GM18873 (cell line): ENCODE measurements at regions not wholly inside any gene's neighbourhood (a gene's known extent, or its start where the extent isn't known, plus 50 kb on each side); places are given as distances from the start of the nearest gene placed in this dataset.
"Not testable (repeated sequence)": the region's sequence is repeated elsewhere in the genome, so short reads cannot be mapped to it uniquely, and the experiment has no call there.

Experiments
- ATAC-seq: cut with Tn5 transposase; IDR thresholded peaks from one replicate; pipeline ENCODE4 v1.9.1; 2021; ENCODE audit warnings: mild to moderate bottlenecking, moderate library complexity, moderate number of reproducible peaks; ENCODE audit not compliant: unreplicated experiment, low FRiP score

DNA sequence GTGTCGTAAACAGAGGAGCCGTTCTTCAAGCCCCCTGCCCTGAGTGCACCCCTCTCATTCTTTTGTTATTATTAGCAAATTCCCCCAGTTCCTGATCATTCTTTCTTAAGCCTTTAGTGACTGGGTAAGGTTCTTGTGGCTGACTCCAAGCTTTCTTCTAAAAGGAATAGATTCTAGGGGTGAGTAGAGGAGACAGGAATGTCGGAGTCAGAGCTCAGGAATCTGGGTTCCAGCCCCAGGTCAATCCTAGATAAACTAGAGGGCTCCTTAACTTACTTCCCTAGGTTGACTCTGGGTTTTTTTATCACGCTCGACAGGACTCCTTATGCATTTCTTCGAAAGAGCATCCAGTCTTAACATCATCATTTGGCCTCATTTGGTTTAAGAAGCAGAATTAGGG, 2695.2 kb upstream of the TPTE start:
- not testable (repeated sequence) for ATAC-seq

GRCh38 chr21:7828260-7828659, 2693.1 kb upstream of the TPTE start:
- not testable (repeated sequence) for ATAC-seq

DNA sequence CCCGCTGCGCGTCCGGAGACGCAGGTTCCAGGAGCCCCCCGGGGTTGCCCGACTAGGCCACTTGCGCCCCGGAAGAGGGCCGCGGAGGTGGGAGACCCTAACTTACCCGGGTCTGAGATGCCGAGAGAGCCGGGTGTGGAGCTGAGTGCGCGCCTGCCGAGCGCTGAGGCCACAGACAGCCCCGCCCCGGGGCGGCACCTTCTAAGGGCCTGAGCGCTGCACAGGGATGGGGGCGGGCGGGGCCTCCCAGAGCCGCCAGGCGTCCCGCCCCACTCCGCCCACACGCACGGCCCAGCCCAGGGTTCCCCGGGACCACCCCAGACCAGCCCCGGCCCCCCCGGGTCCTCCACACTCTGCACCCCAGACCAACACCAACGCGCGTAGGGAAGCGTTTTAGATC, 2692.0 kb upstream of the TPTE start:
- ATAC-seq: not testable (repeated sequence)

DNA sequence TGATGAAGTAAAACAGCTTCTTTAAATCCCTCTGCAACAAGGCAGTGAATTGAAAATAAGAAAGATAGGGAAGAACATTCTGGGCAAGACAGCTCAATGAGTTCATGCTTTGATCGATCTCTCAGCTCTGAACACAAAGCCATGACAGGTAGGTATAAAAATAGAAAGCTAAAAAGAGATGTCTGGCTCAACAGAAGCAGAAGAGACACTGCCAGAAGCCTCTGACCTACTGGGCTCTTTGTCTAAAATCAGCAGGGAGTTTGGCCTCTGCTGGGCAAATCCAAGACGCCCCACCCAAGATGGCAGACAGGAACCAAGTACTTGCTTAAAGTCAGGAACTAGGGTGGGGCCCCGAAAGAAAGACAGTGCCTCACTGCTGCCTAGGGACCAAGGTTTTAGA, 2684.1 kb upstream of the TPTE start:
- not testable (repeated sequence) for ATAC-seq

- ATAC-seq: not testable (repeated sequence)
These were observed 2668.0 kb upstream of the TPTE start for GRCh38 chr21:7853426-7853825.

DNA sequence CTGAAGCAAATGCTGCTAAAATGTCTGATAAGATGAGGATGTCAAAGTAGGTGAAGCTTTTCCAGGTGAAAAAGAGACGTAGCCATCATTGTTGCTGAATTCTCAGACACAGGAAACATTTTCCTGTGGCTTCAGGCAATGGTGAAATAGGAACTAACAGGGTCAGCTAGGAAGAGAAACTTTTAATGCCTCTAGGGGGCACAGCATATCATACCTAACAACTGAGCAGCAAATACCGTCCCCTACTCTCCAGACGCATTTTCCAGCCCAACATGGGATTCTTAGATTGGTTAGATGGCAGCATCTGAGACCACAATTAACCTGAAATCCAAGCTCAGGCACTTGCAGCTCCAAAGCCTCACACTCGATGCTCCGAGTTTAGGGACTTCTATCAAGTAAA, 2667.5 kb upstream of the TPTE start:
- ATAC-seq: not testable (repeated sequence)
